KMS-11 (cell line): ENCODE measurements at regions not wholly inside any gene's neighbourhood (a gene's known extent, or its start where the extent isn't known, plus 50 kb on each side); places are given as distances from the start of the nearest gene placed in this dataset.

Experiments used
- H2AFZ ChIP-seq: fragments of 200-600 bp; sonication (generic); 2 replicates; pipeline ENCODE4 v1.6.1; 2016; ENCODE audit warnings: antibody characterized with exemption, mixed run types, low read depth
- H3K27ac ChIP-seq: fragments of 200-600 bp; sonication (generic); 2 replicates; pipeline ENCODE4 v1.6.1; 2016; ENCODE audit warnings: mild to moderate bottlenecking, mixed run types
- H3K27me3 ChIP-seq: fragments of 200-600 bp; sonication (generic); 2 replicates; pipeline ENCODE4 v1.6.1; 2017; ENCODE audit warnings: mild to moderate bottlenecking, low read depth, mixed run types, moderate library complexity; ENCODE audit not compliant: insufficient read depth
- H3K36me3 ChIP-seq: fragments of 200-600 bp; sonication (generic); 2 replicates; pipeline ENCODE4 v1.6.1; 2017; ENCODE audit warnings: mild to moderate bottlenecking, mixed run types; ENCODE audit not compliant: insufficient read depth
- H3K4me1 ChIP-seq: fragments of 200-600 bp; sonication (generic); 2 replicates; pipeline ENCODE4 v1.6.1; 2016; ENCODE audit warnings: mild to moderate bottlenecking, low read depth, mixed run types; ENCODE audit not compliant: poor library complexity, severe bottlenecking
- H3K4me2 ChIP-seq: fragments of 200-600 bp; sonication (generic); 2 replicates; pipeline ENCODE4 v1.7.0; 2016; ENCODE audit warnings: mild to moderate bottlenecking, mixed run types
- H3K4me3 ChIP-seq: fragments of 200-600 bp; sonication (generic); IDR thresholded peaks from 2 replicates; pipeline ENCODE4 v1.6.1; 2017; ENCODE audit warnings: low read depth, low read length, mixed read lengths; ENCODE audit not compliant: insufficient read depth
- H3K79me2 ChIP-seq: fragments of 200-600 bp; sonication (generic); 2 replicates; pipeline ENCODE4 v1.6.1; 2016; ENCODE audit warnings: low read depth, mixed run types; ENCODE audit not compliant: insufficient read depth
- H3K9ac ChIP-seq: fragments of 200-600 bp; sonication (generic); 2 replicates; pipeline ENCODE4 v1.6.1; 2016; ENCODE audit warnings: mild to moderate bottlenecking, mixed run types
- H4K20me1 ChIP-seq: fragments of 200-600 bp; sonication (generic); 2 replicates; pipeline ENCODE4 v1.6.1; 2016; ENCODE audit warnings: mild to moderate bottlenecking, mixed run types; ENCODE audit not compliant: insufficient read depth
- CTCF ChIP-seq: fragments of 200-600 bp; sonication (generic); conservative IDR thresholded peaks from 2 replicates; pipeline ENCODE4 v1.6.1; 2017; ENCODE audit warnings: low read depth, mild to moderate bottlenecking, antibody characterized with exemption, low read length, moderate library complexity, mixed read lengths

GRCh38 chrX:94216738-94217137, 542.7 kb downstream of the FAM133A start:
- no peak overlapping the region for H3K4me2 ChIP-seq
- no peak overlapping the region for H3K27ac ChIP-seq
- H4K20me1 ChIP-seq, result no peaks in the 10 kb centered on the region
- no peak for TF ChIP-seq CTCF
- no peak overlapping the region for H3K9ac ChIP-seq
- H3K27me3 ChIP-seq, result no peaks in the 10 kb centered on the region
- no peak overlapping the region for H2AFZ ChIP-seq
- no peak overlapping the region for H3K4me3 ChIP-seq
- no peaks in the 10 kb centered on the region for H3K79me2 ChIP-seq
- no peaks in the 10 kb centered on the region for H3K36me3 ChIP-seq
- H3K4me1 ChIP-seq, result no peaks in the 10 kb centered on the region

GRCh38 chrX:94252211-94252610, 578.2 kb downstream of the FAM133A start:
- H3K4me1 ChIP-seq, result no peaks in the 10 kb centered on the region

GRCh38 chrX:94256396-94256795, 582.4 kb downstream of the FAM133A start:
- Histone ChIP-seq H3K27ac (no peak overlapping the region), H2AFZ (no peak overlapping the region), H4K20me1 (no peaks in the 10 kb centered on the region), H3K79me2 (no peaks in the 10 kb centered on the region), H3K4me1 (no peaks in the 10 kb centered on the region), H3K36me3 (no peaks in the 10 kb centered on the region), H3K27me3 (no peaks in the 10 kb centered on the region), H3K4me2 (no peak overlapping the region), H3K9ac (no peak overlapping the region), H3K4me3 (no peak overlapping the region)
- no peak for TF ChIP-seq CTCF

More at GRCh38 chrX:94252211-94252610, 578.2 kb downstream of the FAM133A start:
- Histone ChIP-seq H3K4me2 (no peak overlapping the region), H3K27ac (no peak overlapping the region), H4K20me1 (no peaks in the 10 kb centered on the region), H3K79me2 (no peaks in the 10 kb centered on the region), H3K4me3 (no peak overlapping the region), H3K36me3 (no peaks in the 10 kb centered on the region), H2AFZ (no peak overlapping the region), H3K9ac (no peak overlapping the region), H3K27me3 (no peaks in the 10 kb centered on the region)
- TF ChIP-seq CTCF, result no peak

GRCh38 chrX:94265323-94265722, 591.3 kb downstream of the FAM133A start:
- Histone ChIP-seq H3K4me3 (no peak overlapping the region), H3K4me2 (no peak overlapping the region; the same call in 1 of the 2 replicates), H3K36me3 (no peaks in the 10 kb centered on the region), H2AFZ (no peak overlapping the region), H3K9ac (no peak overlapping the region), H3K79me2 (no peaks in the 10 kb centered on the region), H3K27ac (no peak overlapping the region), H4K20me1 (no peaks in the 10 kb centered on the region), H3K27me3 (no peaks in the 10 kb centered on the region), H3K4me1 (peaks cover 11% of the 10 kb centered on the region)
- no peak for TF ChIP-seq CTCF
